Kidney epithelial cell (primary cell): ENCODE measurements at regions not wholly inside any gene's neighbourhood (a gene's known extent, or its start where the extent isn't known, plus 50 kb on each side); places are given as distances from the start of the nearest gene placed in this dataset.
"Not testable (repeated sequence)": the region's sequence is repeated elsewhere in the genome, so short reads cannot be mapped to it uniquely, and the experiment has no call there.

Experiments used
- DNase-seq: peaks from one replicate; pipeline ENCODE4 v3.0.0-alpha.2; 2010; ENCODE audit warnings: low read depth
- H3K27me3 ChIP-seq: 2 replicates; pipeline ENCODE4 v1.6.0; 2011; ENCODE audit warnings: low read length; ENCODE audit not compliant: control insufficient read depth, insufficient read depth
- H3K36me3 ChIP-seq: 2 replicates; pipeline ENCODE4 v1.5.1; 2011; ENCODE audit warnings: low read length; ENCODE audit not compliant: control insufficient read depth, insufficient read depth
- H3K4me3 ChIP-seq: 2 replicates; pipeline ENCODE4 v1.5.1; 2011; ENCODE audit warnings: low read depth, mild to moderate bottlenecking, control low read depth, low read length
- TF ChIP-seq, protein P1 (sequence below): IDR thresholded peaks from 2 replicates; pipeline ENCODE4 v1.5.1; 2011; ENCODE audit warnings: mild to moderate bottlenecking, moderate library complexity, low read length, control low read depth, inconsistent platforms; ENCODE audit not compliant: insufficient read depth, poor library complexity, severe bottlenecking

DNA sequence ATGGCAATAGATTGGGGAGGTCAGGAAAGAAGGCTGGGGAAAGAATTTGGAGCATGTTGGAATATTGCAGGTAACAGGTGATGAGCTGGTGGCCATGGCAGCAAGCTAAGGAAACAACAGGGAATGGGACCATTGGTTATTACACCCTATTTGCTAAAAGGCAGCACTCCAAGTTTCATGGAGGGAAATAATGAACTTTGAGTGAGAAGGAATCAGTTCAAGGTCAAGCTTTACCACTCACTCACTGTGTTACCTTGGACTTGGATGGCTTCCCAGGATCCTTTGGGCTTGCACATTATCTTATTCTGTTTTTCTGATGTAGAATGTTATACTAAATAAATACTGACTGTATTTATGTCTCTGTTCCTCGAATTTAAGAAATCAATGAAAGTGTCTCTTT lies 792.8 kb upstream of the CDH8 start:
- Histone ChIP-seq H3K27me3 (no peaks in the 10 kb centered on the region), H3K4me3 (no peak overlapping the region), H3K36me3 (no peaks in the 10 kb centered on the region)
- no peak for DNase-seq
- TF ChIP-seq, protein P1, sequence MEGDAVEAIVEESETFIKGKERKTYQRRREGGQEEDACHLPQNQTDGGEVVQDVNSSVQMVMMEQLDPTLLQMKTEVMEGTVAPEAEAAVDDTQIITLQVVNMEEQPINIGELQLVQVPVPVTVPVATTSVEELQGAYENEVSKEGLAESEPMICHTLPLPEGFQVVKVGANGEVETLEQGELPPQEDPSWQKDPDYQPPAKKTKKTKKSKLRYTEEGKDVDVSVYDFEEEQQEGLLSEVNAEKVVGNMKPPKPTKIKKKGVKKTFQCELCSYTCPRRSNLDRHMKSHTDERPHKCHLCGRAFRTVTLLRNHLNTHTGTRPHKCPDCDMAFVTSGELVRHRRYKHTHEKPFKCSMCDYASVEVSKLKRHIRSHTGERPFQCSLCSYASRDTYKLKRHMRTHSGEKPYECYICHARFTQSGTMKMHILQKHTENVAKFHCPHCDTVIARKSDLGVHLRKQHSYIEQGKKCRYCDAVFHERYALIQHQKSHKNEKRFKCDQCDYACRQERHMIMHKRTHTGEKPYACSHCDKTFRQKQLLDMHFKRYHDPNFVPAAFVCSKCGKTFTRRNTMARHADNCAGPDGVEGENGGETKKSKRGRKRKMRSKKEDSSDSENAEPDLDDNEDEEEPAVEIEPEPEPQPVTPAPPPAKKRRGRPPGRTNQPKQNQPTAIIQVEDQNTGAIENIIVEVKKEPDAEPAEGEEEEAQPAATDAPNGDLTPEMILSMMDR = no peak

DNA sequence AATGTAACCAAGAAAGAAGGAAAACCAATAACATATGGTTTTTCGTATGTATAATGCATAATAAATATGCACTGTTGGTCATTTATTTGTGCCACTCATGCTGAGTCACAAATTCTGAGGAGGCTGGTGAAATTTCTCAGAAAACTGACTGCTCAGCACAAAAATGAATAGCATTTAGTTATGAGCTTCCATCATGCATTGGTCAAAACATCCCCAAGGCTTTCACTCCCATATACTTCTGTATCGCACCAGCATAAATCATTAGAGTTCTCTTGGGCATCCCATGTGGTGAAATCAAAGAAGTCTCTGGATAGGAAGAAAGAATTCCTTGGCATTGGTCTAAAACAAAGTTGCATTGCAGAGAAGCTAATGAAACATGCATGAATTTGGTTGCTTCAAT lies 785.6 kb upstream of the CDH8 start:
- Histone ChIP-seq H3K4me3 (no peak overlapping the region), H3K27me3 (no peaks in the 10 kb centered on the region), H3K36me3 (no peaks in the 10 kb centered on the region)
- TF ChIP-seq, protein P1 = no peak
- no peak for DNase-seq

DNA sequence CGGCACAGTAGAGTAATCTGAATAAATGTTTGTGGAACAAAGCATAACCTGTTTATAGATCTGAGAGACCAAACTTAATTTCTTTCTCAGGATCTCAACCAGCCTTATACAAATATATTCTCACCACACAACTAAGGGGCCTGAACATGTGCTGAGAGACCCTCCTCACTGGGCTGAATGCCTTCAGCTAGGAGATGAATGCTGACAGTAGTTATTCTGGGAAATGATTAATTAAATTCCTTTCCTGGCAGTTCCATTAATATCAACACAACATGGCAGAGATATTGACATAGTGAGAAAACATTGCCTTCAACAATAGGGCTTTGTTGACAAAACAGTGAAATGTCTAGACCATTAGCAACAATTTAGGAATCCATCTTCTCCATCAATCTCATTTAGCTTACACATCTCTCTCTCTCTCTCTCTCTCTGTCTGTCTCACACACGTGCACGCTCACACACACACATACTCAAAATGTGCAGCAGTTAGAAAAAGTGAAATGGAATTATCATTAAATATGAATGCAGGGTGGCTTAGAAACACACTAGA lies 780.8 kb upstream of the CDH8 start:
- H3K27me3 ChIP-seq = no peaks in the 10 kb centered on the region
- TF ChIP-seq, protein P1 = no peak
- DNase-seq = no peak
- no peaks in the 10 kb centered on the region for H3K36me3 ChIP-seq
- no peak overlapping the region for H3K4me3 ChIP-seq

DNA sequence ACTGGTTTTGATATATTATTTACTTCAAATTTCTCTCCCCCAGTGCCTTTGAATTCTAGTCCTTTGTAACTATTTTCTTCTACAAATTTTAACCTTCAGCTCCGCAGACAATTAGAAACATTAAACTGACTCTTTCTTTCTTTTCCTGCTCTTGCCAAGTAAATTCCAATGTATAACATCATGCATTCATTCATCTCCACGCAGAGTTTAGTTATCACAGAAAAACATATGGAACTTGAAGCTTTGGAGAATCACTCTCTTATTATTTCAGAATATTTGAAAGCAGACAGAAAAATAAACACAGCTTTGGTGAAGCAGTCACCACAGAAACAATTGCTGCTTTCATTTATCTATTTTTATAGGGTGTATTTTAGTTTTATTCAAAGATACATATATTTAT lies 778.7 kb upstream of the CDH8 start:
- no peaks in the 10 kb centered on the region for H3K27me3 ChIP-seq
- no peaks in the 10 kb centered on the region for H3K36me3 ChIP-seq
- H3K4me3 ChIP-seq = no peak overlapping the region
- no peak for DNase-seq
- TF ChIP-seq, protein P1 = no peak

DNA sequence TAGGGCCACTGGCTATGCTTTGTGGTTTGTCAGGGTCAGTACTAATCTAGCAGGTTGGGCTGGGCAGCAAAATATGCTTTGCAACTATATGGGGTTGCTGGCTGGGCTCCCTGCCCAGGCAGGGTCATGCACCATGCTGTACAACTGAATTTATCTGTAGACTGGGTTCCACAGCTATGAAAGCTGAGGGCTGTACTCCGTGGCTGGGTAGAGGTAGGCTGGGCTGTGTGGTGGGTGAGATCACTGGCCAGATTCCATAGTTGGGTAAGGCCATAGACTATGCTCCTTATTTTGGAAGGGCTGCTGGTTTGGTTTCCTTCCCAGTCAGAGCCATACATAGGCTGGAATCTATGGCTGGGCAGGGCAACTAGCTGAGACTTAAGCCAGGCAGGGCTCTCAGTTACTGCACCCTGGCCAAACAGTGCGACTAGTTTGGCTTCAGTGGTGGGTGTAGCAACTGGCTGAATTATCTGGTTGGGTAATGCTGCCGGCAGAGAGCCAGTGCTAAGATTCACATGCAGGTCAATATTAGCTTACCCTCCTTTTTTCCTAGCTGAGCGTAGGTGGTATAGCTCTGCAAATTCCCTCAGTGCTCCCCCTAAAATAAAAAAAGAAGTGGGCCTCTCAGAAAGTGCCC lies 769.1 kb upstream of the CDH8 start:
- Histone ChIP-seq H3K4me3 (no peak overlapping the region), H3K36me3 (no peaks in the 10 kb centered on the region), H3K27me3 (no peaks in the 10 kb centered on the region)
- DNase-seq = no peak
- TF ChIP-seq, protein P1 = no peak

DNA sequence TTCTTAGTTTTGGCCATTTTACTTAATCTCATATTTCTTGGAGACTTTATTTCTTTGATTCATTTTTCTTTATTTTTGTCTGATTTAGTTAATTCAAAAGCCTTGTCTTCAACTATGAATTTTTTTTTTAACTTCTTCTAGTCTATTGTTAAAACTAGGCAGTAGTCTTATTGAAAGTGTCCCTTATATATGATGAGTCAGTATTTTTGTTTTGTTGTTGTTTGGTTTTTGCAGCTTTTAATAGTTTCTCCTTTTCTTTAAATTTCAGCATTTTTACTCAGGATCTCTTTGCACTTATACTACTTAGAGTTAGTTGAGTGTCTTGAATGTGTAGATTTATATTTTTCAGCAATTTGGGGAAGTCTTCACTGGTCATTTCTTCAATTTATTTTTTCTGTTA lies 758.5 kb upstream of the CDH8 start:
- no peaks in the 10 kb centered on the region for H3K36me3 ChIP-seq
- no peak for DNase-seq
- TF ChIP-seq, protein P1 = no peak
- H3K4me3 ChIP-seq = no peak overlapping the region
- no peaks in the 10 kb centered on the region for H3K27me3 ChIP-seq

DNA sequence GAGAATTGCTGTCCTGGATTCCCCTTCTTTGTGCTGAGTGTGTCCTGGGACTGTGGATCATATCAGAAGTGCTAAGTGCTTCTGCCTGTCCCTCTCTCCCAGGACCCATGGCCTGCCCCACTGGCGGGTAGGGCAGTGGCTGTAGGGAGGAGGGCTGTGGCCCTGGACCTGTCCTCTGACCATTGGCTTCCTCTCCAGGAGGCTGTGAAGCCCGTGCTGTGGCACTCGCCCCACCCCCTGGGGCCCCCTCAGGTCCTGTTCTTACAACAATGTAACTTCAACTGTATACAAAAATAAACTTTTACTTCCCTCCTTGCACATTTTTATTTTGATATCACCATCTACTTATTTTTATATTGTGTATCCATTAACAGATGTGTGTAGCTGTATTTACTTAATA lies 743.8 kb upstream of the CDH8 start:
- H3K27me3 ChIP-seq, DNase-seq, H3K36me3 ChIP-seq, H3K4me3 ChIP-seq: not testable (repeated sequence)
